ENCODE measurements at regions not wholly inside any gene's neighbourhood (a gene's known extent, or its start where the extent isn't known, plus 50 kb on each side); places are given as distances from the start of the nearest gene placed in this dataset.

- Histone ChIP-seq H3K9me3 (no peaks in the 10 kb centered on the region), H3K36me3 (no peaks in the 10 kb centered on the region), H3K4me1 (no peaks in the 10 kb centered on the region), H3K27me3 (no peaks in the 10 kb centered on the region), H3K27ac (no peak overlapping the region), H3K4me3 (no peak overlapping the region)
- intact Hi-C loops (cut with DNase I; ENCODE audit: low total_unique reads), result no loop called here
- TF ChIP-seq, protein P1, sequence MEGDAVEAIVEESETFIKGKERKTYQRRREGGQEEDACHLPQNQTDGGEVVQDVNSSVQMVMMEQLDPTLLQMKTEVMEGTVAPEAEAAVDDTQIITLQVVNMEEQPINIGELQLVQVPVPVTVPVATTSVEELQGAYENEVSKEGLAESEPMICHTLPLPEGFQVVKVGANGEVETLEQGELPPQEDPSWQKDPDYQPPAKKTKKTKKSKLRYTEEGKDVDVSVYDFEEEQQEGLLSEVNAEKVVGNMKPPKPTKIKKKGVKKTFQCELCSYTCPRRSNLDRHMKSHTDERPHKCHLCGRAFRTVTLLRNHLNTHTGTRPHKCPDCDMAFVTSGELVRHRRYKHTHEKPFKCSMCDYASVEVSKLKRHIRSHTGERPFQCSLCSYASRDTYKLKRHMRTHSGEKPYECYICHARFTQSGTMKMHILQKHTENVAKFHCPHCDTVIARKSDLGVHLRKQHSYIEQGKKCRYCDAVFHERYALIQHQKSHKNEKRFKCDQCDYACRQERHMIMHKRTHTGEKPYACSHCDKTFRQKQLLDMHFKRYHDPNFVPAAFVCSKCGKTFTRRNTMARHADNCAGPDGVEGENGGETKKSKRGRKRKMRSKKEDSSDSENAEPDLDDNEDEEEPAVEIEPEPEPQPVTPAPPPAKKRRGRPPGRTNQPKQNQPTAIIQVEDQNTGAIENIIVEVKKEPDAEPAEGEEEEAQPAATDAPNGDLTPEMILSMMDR (IDR thresholded peaks at IDR 0.05), result no peak
- DNase-seq (ENCODE audit: low spot score in 2 of 2), result no peak
These were observed 65.3 kb downstream of the EOMES start for GRCh38 chr3:27656790-27657189.

DNA sequence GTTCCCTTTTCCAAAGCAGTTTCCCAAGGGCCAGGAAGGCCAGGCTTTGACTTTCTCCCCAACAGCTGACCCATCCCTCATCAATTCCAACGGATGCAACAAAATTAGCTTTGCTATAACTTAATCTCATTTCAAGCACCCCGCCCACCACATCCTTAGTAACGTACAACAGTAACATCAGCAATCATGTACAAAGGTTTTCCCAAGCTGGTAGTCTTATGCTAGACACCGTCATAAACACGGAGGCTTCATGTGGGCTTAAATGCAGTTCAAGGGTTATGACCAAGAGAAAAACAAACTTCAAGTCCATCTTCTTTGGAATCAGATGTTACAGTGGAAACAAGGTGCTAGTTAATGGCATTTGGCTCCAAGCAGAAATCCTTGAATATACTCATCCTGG is 66.6 kb downstream of the EOMES start:
- Histone ChIP-seq H3K27me3 (no peaks in the 10 kb centered on the region), H3K36me3 (no peaks in the 10 kb centered on the region), H3K9me3 (no peaks in the 10 kb centered on the region), H3K27ac (no peak overlapping the region), H3K4me1 (no peaks in the 10 kb centered on the region), H3K4me3 (no peak overlapping the region)
- intact Hi-C loops (cut with DNase I; ENCODE audit: low total_unique reads), result no loop called here
- no peak for DNase-seq (ENCODE audit: low spot score in 2 of 2)
- TF ChIP-seq POLR2AphosphoS5 (IDR thresholded peaks at IDR 0.05) (no peak), POLR2A (IDR thresholded peaks at IDR 0.05) (no peak)
- TF ChIP-seq, protein P1 (IDR thresholded peaks at IDR 0.05), result no peak

DNA sequence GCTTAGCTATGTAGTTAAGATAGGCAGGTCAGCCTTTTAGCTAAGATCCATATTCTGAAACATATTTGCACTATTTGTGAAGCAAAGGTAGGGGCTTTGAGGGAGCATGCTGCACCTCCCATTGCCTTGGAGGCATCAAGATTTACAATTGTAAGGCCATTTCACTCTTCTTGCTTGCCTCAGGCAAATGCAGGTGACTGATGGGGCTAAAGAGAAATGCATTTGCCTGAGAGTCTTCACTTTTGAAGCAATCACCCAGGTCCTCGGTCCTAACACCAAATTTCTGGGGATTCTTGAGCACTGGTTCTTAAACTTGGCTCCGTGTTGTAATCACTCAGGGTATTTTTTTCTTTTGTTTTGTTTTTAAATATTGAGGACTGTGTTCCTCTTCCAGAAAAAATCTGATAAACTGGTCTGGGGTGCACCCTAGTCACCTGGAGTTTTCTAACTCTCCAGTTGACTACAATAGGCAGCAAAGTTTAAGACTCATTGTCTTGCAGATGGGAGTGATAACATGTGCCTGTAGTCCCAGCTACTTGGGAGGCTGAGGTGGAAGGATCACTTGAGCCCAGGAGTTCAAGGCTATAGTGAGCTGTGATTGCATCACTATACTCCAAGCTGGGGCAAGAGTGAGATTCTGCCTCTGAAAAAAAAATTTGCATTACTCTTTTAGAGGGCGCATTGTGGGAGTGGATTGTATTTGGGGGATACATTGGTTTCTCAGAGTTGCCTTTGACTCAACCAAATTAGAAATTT is 68.1 kb downstream of the EOMES start:
- Histone ChIP-seq H3K4me1 (no peaks in the 10 kb centered on the region), H3K27me3 (no peaks in the 10 kb centered on the region), H3K4me3 (no peak overlapping the region), H3K27ac (no peak overlapping the region), H3K9me3 (no peaks in the 10 kb centered on the region), H3K36me3 (no peaks in the 10 kb centered on the region)
- TF ChIP-seq, protein P1 (IDR thresholded peaks at IDR 0.05), result no peak
- TF ChIP-seq POLR2AphosphoS5 (IDR thresholded peaks at IDR 0.05) (no peak), POLR2A (IDR thresholded peaks at IDR 0.05) (no peak)
- DNase-seq (ENCODE audit: low spot score in 2 of 2), result no peak
- intact Hi-C loops (cut with DNase I; ENCODE audit: low total_unique reads), result no loop called here

DNA sequence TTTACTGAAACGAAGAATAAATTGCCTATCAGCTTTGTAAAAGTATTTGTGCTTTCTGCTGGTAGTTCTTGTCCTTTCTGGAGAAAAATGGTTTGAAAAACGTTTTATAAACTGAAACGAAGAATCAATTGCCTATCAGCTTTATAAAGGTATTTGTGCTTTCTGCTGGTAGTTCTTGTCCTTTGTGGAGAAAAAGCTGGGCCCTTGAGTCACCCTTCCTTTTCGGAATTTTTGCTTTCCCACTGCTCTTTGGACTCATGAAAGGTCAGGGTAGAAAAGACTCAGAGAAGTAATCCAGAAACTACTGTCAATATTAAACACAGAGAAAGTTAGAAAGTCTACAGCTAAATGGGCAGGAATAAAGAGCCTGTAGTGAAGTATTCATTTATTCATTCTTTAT is 72.8 kb downstream of the EOMES start:
- H3K36me3 ChIP-seq, result no peaks in the 10 kb centered on the region
- no peaks in the 10 kb centered on the region for H3K9me3 ChIP-seq
- no peaks in the 10 kb centered on the region for H3K4me1 ChIP-seq
- H3K4me3 ChIP-seq, result no peak overlapping the region
- H3K27ac ChIP-seq, result no peak overlapping the region
- DNase-seq (ENCODE audit: low spot score in 2 of 2), result no peak
- intact Hi-C loops (cut with DNase I; ENCODE audit: low total_unique reads), result no loop called here
- TF ChIP-seq POLR2AphosphoS5 (IDR thresholded peaks at IDR 0.05) (no peak), POLR2A (IDR thresholded peaks at IDR 0.05) (no peak)
- TF ChIP-seq, protein P1 (IDR thresholded peaks at IDR 0.05), result no peak
- no peaks in the 10 kb centered on the region for H3K27me3 ChIP-seq

DNA sequence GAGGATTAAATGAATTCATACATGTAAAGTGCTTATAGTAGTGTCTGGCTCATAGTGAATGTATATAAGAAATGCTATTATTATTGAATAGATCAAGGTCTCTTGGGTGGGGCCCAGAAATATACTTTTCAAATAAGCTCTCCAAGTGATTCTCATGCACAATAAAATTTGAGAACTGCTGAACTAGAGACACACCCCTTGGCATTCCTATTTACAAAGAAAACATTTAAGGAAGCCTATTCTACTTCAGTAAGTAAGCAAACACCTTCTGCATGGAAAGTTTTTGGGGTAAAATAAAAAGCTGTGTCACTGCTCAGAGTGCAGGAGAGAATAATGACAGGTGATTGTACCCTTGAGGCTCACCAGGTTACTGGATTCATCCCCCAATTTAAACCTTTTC is 75.2 kb downstream of the EOMES start:
- Histone ChIP-seq H3K27me3 (no peaks in the 10 kb centered on the region), H3K27ac (peak overlapping the region in 1 of 2 donors; percentile 12), H3K4me3 (no peak overlapping the region), H3K36me3 (no peaks in the 10 kb centered on the region), H3K4me1 (no peaks in the 10 kb centered on the region), H3K9me3 (no peaks in the 10 kb centered on the region)
- intact Hi-C loops (cut with DNase I; ENCODE audit: low total_unique reads), result no loop called here
- TF ChIP-seq POLR2AphosphoS5 (IDR thresholded peaks at IDR 0.05) (no peak), POLR2A (IDR thresholded peaks at IDR 0.05) (no peak)
- TF ChIP-seq, protein P1 (IDR thresholded peaks at IDR 0.05), result no peak
- no peak for DNase-seq (ENCODE audit: low spot score in 2 of 2)
